IMR-90 (cell line): ENCODE measurements at regions not wholly inside any gene's neighbourhood (a gene's known extent, or its start where the extent isn't known, plus 50 kb on each side); places are given as distances from the start of the nearest gene placed in this dataset.

Source experiments
- ATAC-seq: fragments of 200-7000 bp; cut with Tn5 transposase; 2 replicates; pipeline ENCODE4 v1.9.1; 2020; ENCODE audit warnings: low read depth, mild to moderate bottlenecking, moderate library complexity
- BruUV-seq: library from RNA; stranded (reverse); fragments of 400-500 nt; replicated peaks from 2 replicates; lab custom pipeline; 2021; lab: Mats Ljungman, UMichigan
- CTCF ChIA-PET: fragments of 300-600 bp; formaldehyde crosslinking; extraction: SDS; loops from one replicate; lab custom pipeline; 2021; ENCODE audit warnings: antibody characterized with exemption; lab: Yijun Ruan, JAX
- POLR2A ChIA-PET: fragments of 300-600 bp; sonication (Branson Sonifier 250); formaldehyde crosslinking; loops from one replicate; lab custom pipeline; 2022; ENCODE audit warnings: antibody characterized with exemption; ENCODE audit not compliant: unreplicated experiment; lab: Charles Lee
- DNase-seq: peaks from one replicate; pipeline ENCODE4 v3.0.0; 2013
- H2AFZ ChIP-seq: replicated peaks from 2 replicates; pipeline ENCODE3; 2013; ENCODE audit warnings: low read length, mild to moderate bottlenecking; ENCODE audit not compliant: poor library complexity
- H2AK5ac ChIP-seq: 2 replicates; pipeline ENCODE4 v1.6.1; 2013; ENCODE audit warnings: low read depth, low read length, inconsistent platforms
- H2AK9ac ChIP-seq: replicated peaks from 2 replicates; pipeline ENCODE3; 2013; ENCODE audit warnings: mild to moderate bottlenecking, low read depth, low read length, moderate library complexity; ENCODE audit not compliant: poor library complexity
- H2BK120ac ChIP-seq: 2 replicates; pipeline ENCODE4 v1.6.1; 2013; ENCODE audit warnings: low read depth, low read length, inconsistent platforms
- H2BK15ac ChIP-seq: 3 replicates; pipeline ENCODE4 v1.6.1; 2013; ENCODE audit warnings: low read depth, low read length, inconsistent platforms
- H2BK20ac ChIP-seq: 2 replicates; pipeline ENCODE4 v1.6.1; 2013; ENCODE audit warnings: low read depth, mild to moderate bottlenecking, inconsistent platforms, low read length, moderate library complexity
- H2BK5ac ChIP-seq: 2 replicates; pipeline ENCODE4 v1.6.1; 2013; ENCODE audit warnings: mild to moderate bottlenecking, low read depth, low read length, inconsistent platforms; ENCODE audit not compliant: poor library complexity, severe bottlenecking
- H3K14ac ChIP-seq: replicated peaks from 2 replicates; pipeline ENCODE4 v1.6.1; 2013; ENCODE audit warnings: low read depth, low read length, inconsistent platforms
- H3K18ac ChIP-seq: 2 replicates; pipeline ENCODE4 v1.6.1; 2013; ENCODE audit warnings: low read depth, low read length, control low read depth
- H3K23ac ChIP-seq: 2 replicates; pipeline ENCODE4 v1.6.1; 2013; ENCODE audit warnings: low read depth, low read length, inconsistent platforms
- H3K27ac ChIP-seq: 2 replicates; pipeline ENCODE4 v1.5.1; 2013; ENCODE audit warnings: mild to moderate bottlenecking, control low read depth, low read length; ENCODE audit not compliant: insufficient read depth
- H3K27me3 ChIP-seq: 2 replicates; pipeline ENCODE4 v1.6.1; 2013; ENCODE audit warnings: low read length; ENCODE audit not compliant: control insufficient read depth, insufficient read depth
- H3K36me3 ChIP-seq: 2 replicates; pipeline ENCODE4 v1.6.1; 2013; ENCODE audit warnings: low read length, mixed read lengths; ENCODE audit not compliant: control insufficient read depth, insufficient read depth
- H3K4ac ChIP-seq: 2 replicates; pipeline ENCODE4 v1.6.1; 2013; ENCODE audit warnings: low read depth, low read length, inconsistent platforms
- H3K4me1 ChIP-seq: 2 replicates; pipeline ENCODE4 v1.6.1; 2013; ENCODE audit warnings: low read length, mixed read lengths; ENCODE audit not compliant: control insufficient read depth, insufficient read depth
- H3K4me2 ChIP-seq: 2 replicates; pipeline ENCODE4 v1.6.1; 2013; ENCODE audit warnings: low read depth, mild to moderate bottlenecking, control low read depth, low read length, moderate library complexity
- H3K4me3 ChIP-seq: 2 replicates; pipeline ENCODE4 v1.5.1; 2013; ENCODE audit warnings: low read depth, mild to moderate bottlenecking, control low read depth, low read length, moderate library complexity; ENCODE audit not compliant: insufficient read depth
- H3K56ac ChIP-seq: 2 replicates; pipeline ENCODE4 v1.6.1; 2013; ENCODE audit warnings: low read length, inconsistent platforms; ENCODE audit not compliant: insufficient read depth; ENCODE audit errors: extremely low read depth
- H3K79me1 ChIP-seq, 2 experiments: 2 replicates each; pipeline ENCODE4 v1.6.1; 2013; ENCODE audit warnings: low read length in 2 of 2, inconsistent platforms in 1 of 2, low read depth in 1 of 2
- H3K9ac ChIP-seq: 2 replicates; pipeline ENCODE4 v1.6.1; 2013; ENCODE audit warnings: low read depth, low read length, control low read depth
- H3K9me1 ChIP-seq: 2 replicates; pipeline ENCODE4 v1.6.1; 2013; ENCODE audit warnings: low read length, inconsistent platforms; ENCODE audit not compliant: insufficient read depth
- H3K9me3 ChIP-seq: 2 replicates; pipeline ENCODE4 v1.6.1; 2013; ENCODE audit warnings: low read length; ENCODE audit not compliant: control insufficient read depth, insufficient read depth
- H4K20me1 ChIP-seq: 2 replicates; pipeline ENCODE4 v1.6.1; 2013; ENCODE audit warnings: low read length, inconsistent platforms; ENCODE audit not compliant: insufficient read depth
- H4K5ac ChIP-seq: 2 replicates; pipeline ENCODE4 v1.6.1; 2013; ENCODE audit warnings: mild to moderate bottlenecking, low read depth, low read length, control low read depth
- H4K8ac ChIP-seq, 2 experiments: 2 replicates each; pipeline ENCODE4 v1.6.1; 2013; ENCODE audit warnings: low read depth in 2 of 2, low read length in 2 of 2, control low read depth in 1 of 2, inconsistent platforms in 1 of 2
- H4K91ac ChIP-seq: 2 replicates; pipeline ENCODE4 v1.6.1; 2013; ENCODE audit warnings: low read depth, low read length, inconsistent platforms; ENCODE audit not compliant: insufficient read depth
- BHLHE40 ChIP-seq: fragments of 150-350 bp; IDR thresholded peaks from 2 replicates; pipeline ENCODE4 v1.6.1; 2016; ENCODE audit warnings: mild to moderate bottlenecking, low read depth, low read length
- CHD1 ChIP-seq: IDR thresholded peaks from 2 replicates; pipeline ENCODE4 v1.6.1; 2012; ENCODE audit warnings: low read depth, low read length, improper control_type of control experiment
- ELK1 ChIP-seq: fragments of 150-350 bp; IDR thresholded peaks from 2 replicates; pipeline ENCODE4 v1.6.1; 2016; ENCODE audit warnings: low read depth, mild to moderate bottlenecking, low read length, moderate library complexity, borderline replicate concordance
- MXI1 ChIP-seq: IDR thresholded peaks from 2 replicates; pipeline ENCODE4 v1.6.1; 2012; ENCODE audit warnings: low read depth, mild to moderate bottlenecking, low read length, moderate library complexity, borderline replicate concordance
- POLR2A ChIP-seq: IDR thresholded peaks from 2 replicates; pipeline ENCODE4 v1.6.1; 2012; ENCODE audit warnings: mild to moderate bottlenecking, low read depth, low read length
- RAD21 ChIP-seq: IDR thresholded peaks from 2 replicates; pipeline ENCODE4 v1.6.1; 2012; ENCODE audit warnings: low read length, improper control_type of control experiment
- RCOR1 ChIP-seq: IDR thresholded peaks from 2 replicates; pipeline ENCODE4 v1.6.1; 2012; ENCODE audit warnings: mild to moderate bottlenecking, low read length, improper control_type of control experiment; ENCODE audit not compliant: insufficient replicate concordance
- RFX5 ChIP-seq: IDR thresholded peaks from 2 replicates; pipeline ENCODE4 v1.8.0; 2012; ENCODE audit warnings: low read depth, mild to moderate bottlenecking, low read length, moderate library complexity
- WGBS, 2 experiments: methylation state at CpG; one replicate each; pipeline versions ENCODE4 v1.1.5 to v1.1.7; 2013; ENCODE audit warnings: missing lambda C conversion rate in 2 of 2; ENCODE audit not compliant: insufficient read length in 1 of 2; ENCODE audit errors: extremely low coverage in 2 of 2; 5-methylcytosine and 5-hydroxymethylcytosine counted together
- dilution Hi-C: fragments of 300-500 bp; cut with HindIII; formaldehyde crosslinking; loops from one replicate; pipeline ENCODE4 v1.14.3; 2018; ENCODE audit warnings: low sequenced_read_pairs; ENCODE audit not compliant: unreplicated experiment
- in situ Hi-C: fragments of 300-500 bp; cut with MboI; formaldehyde crosslinking; loops from 3 replicates; pipeline ENCODE4 v1.14.3; 2019; ENCODE audit warnings: low sequenced_read_pairs, inconsistent platforms, mixed read lengths
- intact Hi-C: fragments of 100-400 bp; cut with micrococcal nuclease; formaldehyde crosslinking; loops from 2 replicates; pipeline ENCODE4 v1.10.0; 2022

- no peaks in the 10 kb centered on the region for H3K36me3 ChIP-seq
- H3K27me3 ChIP-seq: no peaks in the 10 kb centered on the region
- DNase-seq (no peak), ATAC-seq (no peak)
- in situ Hi-C loops (no loop called here), dilution Hi-C loops (no loop called here), intact Hi-C loops (no loop called here)
- no peak overlapping the region for H2BK5ac ChIP-seq
- no peak overlapping the region for H4K8ac ChIP-seq
- H4K91ac ChIP-seq: no peak overlapping the region
- no peak overlapping the region for H3K18ac ChIP-seq
- H2BK20ac ChIP-seq: no peak overlapping the region
- H2AK5ac ChIP-seq: no peak overlapping the region
- H2BK15ac ChIP-seq: no peak overlapping the region
- no peaks in the 10 kb centered on the region for H3K9me3 ChIP-seq
- H3K56ac ChIP-seq: no peak overlapping the region
- H3K4me1 ChIP-seq: no peaks in the 10 kb centered on the region
- no CpG with 5 or more reads among the region's 3 CpGs for WGBS, 2 experiments
- POLR2A ChIA-PET: no interaction called here
- H3K9ac ChIP-seq: no peak overlapping the region
- H3K4me2 ChIP-seq: no peak overlapping the region
- no peaks in the 10 kb centered on the region for H4K20me1 ChIP-seq
- H2AFZ ChIP-seq: no peak overlapping the region
- no peak overlapping the region for H3K23ac ChIP-seq
- no TSS peak for BruUV-seq
- H2AK9ac ChIP-seq: no peak overlapping the region
- H4K5ac ChIP-seq: no peak overlapping the region
- H3K27ac ChIP-seq: no peak overlapping the region
- no peak overlapping the region for H3K4me3 ChIP-seq
- H2BK120ac ChIP-seq: no peak overlapping the region
- CTCF ChIA-PET: no interaction called here
- no peak overlapping the region for H3K14ac ChIP-seq
- TF ChIP-seq CHD1: no peak
- no peak for TF ChIP-seq POLR2A
- no peak for TF ChIP-seq BHLHE40
- TF ChIP-seq RAD21: no peak
- no peak for TF ChIP-seq RCOR1
- no peak for TF ChIP-seq MXI1
- no peak for TF ChIP-seq ELK1
- no peak for TF ChIP-seq RFX5
- H3K4ac ChIP-seq: no peak overlapping the region
- no peaks in the 10 kb centered on the region for H3K9me1 ChIP-seq
- no peaks in the 10 kb centered on the region for H3K79me1 ChIP-seq
These were observed 423.1 kb downstream of the KCTD8 start for GRCh38 chr4:44025376-44026020.
